SK-N-SH (cell line): ENCODE measurements at regions not wholly inside any gene's neighbourhood (a gene's known extent, or its start where the extent isn't known, plus 50 kb on each side); places are given as distances from the start of the nearest gene placed in this dataset.

Experiments
- CTCF ChIA-PET: fragments of 300-600, 350-600 bp; formaldehyde crosslinking; extraction: SDS; loops from one replicate; lab custom pipeline; 2021; lab: Yijun Ruan, JAX
- POLR2A ChIA-PET: fragments of 350-600 bp; sonication (Branson Sonifier 250); formaldehyde crosslinking; extraction: SDS; loops from one replicate; lab custom pipeline; 2020; ENCODE audit warnings: antibody characterized with exemption, inconsistent platforms; lab: Yijun Ruan, JAX
- DNase-seq: peaks from one replicate; pipeline ENCODE4 v3.0.0; 2012
- H2AFZ ChIP-seq: fragments of 200-600 bp; sonication (generic); 2 replicates; pipeline ENCODE4 v1.8.1; 2016; ENCODE audit warnings: antibody characterized with exemption, mild to moderate bottlenecking, low read depth
- H3F3A ChIP-seq: fragments of 200-600 bp; sonication (generic); replicated peaks from 2 replicates; pipeline ENCODE3; 2016; ENCODE audit warnings: antibody characterized with exemption, mild to moderate bottlenecking; ENCODE audit not compliant: insufficient read depth
- H3K27ac ChIP-seq, 2 experiments: fragments of 200-500 bp in 1 of 2; fragments of 200-600 bp in 1 of 2; sonication (Bioruptor generic) in 1 of 2; sonication (generic), shearing (Covaris generic) in 1 of 2; 2 replicates each; pipeline versions ENCODE4 v1.5.1 to v1.6.1; 2014 to 2016; ENCODE audit warnings: low read depth in 2 of 2, inconsistent platforms in 1 of 2, low read length in 1 of 2, mild to moderate bottlenecking in 1 of 2, mixed read lengths in 1 of 2
- H3K27me3 ChIP-seq: fragments of 200-600 bp; sonication (generic), shearing (Covaris generic); 2 replicates; pipeline ENCODE4 v1.6.1; 2016; ENCODE audit warnings: mixed run types; ENCODE audit not compliant: insufficient read depth
- H3K36me3 ChIP-seq, 2 experiments: fragments of 200-500 bp in 1 of 2; fragments of 200-600 bp in 1 of 2; sonication (Bioruptor generic) in 1 of 2; sonication (generic) in 1 of 2; replicated peaks in 1 of 2; 2 replicates each; pipeline versions ENCODE3 to v1.5.1; 2014 to 2016; ENCODE audit warnings: low read length in 1 of 2, mild to moderate bottlenecking in 1 of 2; ENCODE audit not compliant: insufficient read depth in 2 of 2, control insufficient read depth in 1 of 2
- H3K4me1 ChIP-seq, 2 experiments: fragments of 200-500 bp in 1 of 2; fragments of 200-600 bp in 1 of 2; sonication (Bioruptor generic) in 1 of 2; sonication (generic), shearing (Covaris generic) in 1 of 2; 2 replicates each; pipeline versions ENCODE4 v1.5.1 to v1.6.1; 2014 to 2016; ENCODE audit warnings: low read depth in 1 of 2, low read length in 1 of 2, mixed run types in 1 of 2; ENCODE audit not compliant: insufficient read depth in 2 of 2, control insufficient read depth in 1 of 2
- H3K4me2 ChIP-seq: fragments of 200-600 bp; sonication (generic), shearing (Covaris generic); 2 replicates; pipeline ENCODE4 v1.6.1; 2017; ENCODE audit warnings: mixed run types
- H3K4me3 ChIP-seq, 2 experiments: fragments of 200-500 bp in 1 of 2; fragments of 200-600 bp in 1 of 2; sonication (Bioruptor generic) in 1 of 2; sonication (generic), shearing (Covaris generic) in 1 of 2; 2 replicates each; pipeline versions ENCODE4 v1.5.1 to v1.8.1; 2014 to 2016; ENCODE audit warnings: low read depth in 2 of 2, inconsistent platforms in 1 of 2, low read length in 1 of 2, mild to moderate bottlenecking in 1 of 2, mixed read lengths in 1 of 2, moderate library complexity in 1 of 2
- H3K79me2 ChIP-seq: fragments of 200-600 bp; sonication (generic); 2 replicates; pipeline ENCODE4 v1.8.1; 2017; ENCODE audit warnings: mild to moderate bottlenecking; ENCODE audit not compliant: insufficient read depth
- H3K9ac ChIP-seq: fragments of 200-600 bp; sonication (generic); 2 replicates; pipeline ENCODE4 v1.6.1; 2017; ENCODE audit warnings: mixed run types
- H3K9me2 ChIP-seq: fragments of 200-600 bp; sonication (generic); 2 replicates; pipeline ENCODE4 v1.6.1; 2017; ENCODE audit warnings: mixed run types
- H3K9me3 ChIP-seq: fragments of 200-600 bp; sonication (generic); 2 replicates; pipeline ENCODE4 v1.6.1; 2017; ENCODE audit warnings: mixed run types, mild to moderate bottlenecking, moderate library complexity
- H4K20me1 ChIP-seq: fragments of 200-600 bp; sonication (generic); 2 replicates; pipeline ENCODE4 v1.6.1; 2017; ENCODE audit warnings: mild to moderate bottlenecking, mixed run types; ENCODE audit not compliant: insufficient read depth
- CHD2 ChIP-seq: fragments of 150-350 bp; IDR thresholded peaks from 2 replicates; pipeline ENCODE4 v1.6.1; 2018; ENCODE audit warnings: low read length; ENCODE audit not compliant: partially characterized antibody
- ELF1 ChIP-seq: IDR thresholded peaks from 2 replicates; pipeline ENCODE4 v1.4.0; 2012
- EP300 ChIP-seq, 2 experiments: IDR thresholded peaks; 2 replicates each; pipeline versions ENCODE4 v1.4.0 to v1.6.1; 2012; ENCODE audit warnings: borderline replicate concordance in 1 of 2, low read depth in 1 of 2, low read length in 1 of 2
- FOXJ3 ChIP-seq: sonication (generic); formaldehyde crosslinking; IDR thresholded peaks from 2 replicates; pipeline ENCODE4 v1.5.1; 2020; ENCODE audit warnings: mild to moderate bottlenecking, missing genetic modification reagents
- FOXM1 ChIP-seq: IDR thresholded peaks from 2 replicates; pipeline ENCODE4 v1.4.0; 2012; ENCODE audit warnings: low read depth, mild to moderate bottlenecking
- GABPA ChIP-seq: IDR thresholded peaks from 2 replicates; pipeline ENCODE4 v1.4.0; 2012; ENCODE audit warnings: low read depth, mild to moderate bottlenecking
- GATA2 ChIP-seq: sonication (generic); formaldehyde crosslinking; IDR thresholded peaks from 2 replicates; pipeline ENCODE4 v1.5.0; 2020; ENCODE audit warnings: mild to moderate bottlenecking, missing genetic modification reagents
- JUND ChIP-seq: IDR thresholded peaks from 2 replicates; pipeline ENCODE4 v1.4.0; 2012
- MEF2A ChIP-seq: IDR thresholded peaks from 2 replicates; pipeline ENCODE4 v1.4.0; 2012; ENCODE audit warnings: low read depth, borderline replicate concordance
- NFIC ChIP-seq: IDR thresholded peaks from 2 replicates; pipeline ENCODE4 v1.4.0; 2012; ENCODE audit warnings: borderline replicate concordance
- PBX3 ChIP-seq: IDR thresholded peaks from 2 replicates; pipeline ENCODE4; 2012
- SIN3A ChIP-seq: IDR thresholded peaks from 2 replicates; pipeline ENCODE4 v1.6.1; 2012; ENCODE audit warnings: low read depth, mild to moderate bottlenecking, low read length, moderate library complexity, borderline replicate concordance
- TAF1 ChIP-seq: IDR thresholded peaks from 2 replicates; pipeline ENCODE4 v1.6.1; 2012; ENCODE audit warnings: low read depth, mild to moderate bottlenecking, low read length, moderate library complexity, borderline replicate concordance
- TEAD4 ChIP-seq: IDR thresholded peaks from 2 replicates; pipeline ENCODE4 v1.4.0; 2012; ENCODE audit warnings: mild to moderate bottlenecking, borderline replicate concordance; ENCODE audit not compliant: insufficient read depth
- WGBS: methylation state at CpG from one replicate; pipeline ENCODE4 v1.1.6; 2017; ENCODE audit warnings: low lambda C conversion rate; 5-methylcytosine and 5-hydroxymethylcytosine counted together
- TF ChIP-seq, protein P1 (sequence below): IDR thresholded peaks from 2 replicates; pipeline ENCODE4 v1.4.0; 2012; ENCODE audit warnings: low read depth
- TF ChIP-seq, protein P2 (sequence below): IDR thresholded peaks from 2 replicates; pipeline ENCODE4 v1.4.0; 2012; ENCODE audit warnings: low read depth, borderline replicate concordance
- TF ChIP-seq, protein P3 (sequence below): fragments of 200-600 bp; sonication (generic); IDR thresholded peaks from 2 replicates; pipeline ENCODE4 v1.6.1; 2017; ENCODE audit warnings: antibody characterized with exemption, mild to moderate bottlenecking, moderate library complexity

- WGBS, result 58% methylated on average over 2 of the region's 5 CpGs
- Histone ChIP-seq H3K9me3 (no peaks in the 10 kb centered on the region), H3K9ac (no peak overlapping the region), H3F3A (no peaks in the 10 kb centered on the region), H3K27me3 (no peaks in the 10 kb centered on the region), H3K4me1 (no peaks in the 10 kb centered on the region), H3K4me2 (no peak overlapping the region), H4K20me1 (no peaks in the 10 kb centered on the region), H3K79me2 (no peaks in the 10 kb centered on the region), H3K27ac (no peak overlapping the region), H3K9me2 (no peaks in the 10 kb centered on the region), H3K36me3 (no peaks in the 10 kb centered on the region), H3K4me3 (no peak overlapping the region), H2AFZ (no peak overlapping the region)
- TF ChIP-seq ELF1, result no peak
- TF ChIP-seq SIN3A, result no peak
- no peak for TF ChIP-seq GATA2 (CRISPR knock-in tag)
- no peak for TF ChIP-seq NFIC
- TF ChIP-seq PBX3, result no peak
- no peak for TF ChIP-seq EP300 (IDR thresholded peaks at IDR 0.05; ENCODE audit: borderline replicate concordance in 1 of 2, low read depth in 1 of 2, low read length in 1 of 2)
- no peak for TF ChIP-seq FOXJ3 (CRISPR knock-in tag)
- CTCF ChIA-PET, result no interaction called here
- DNase-seq, result no peak
- POLR2A ChIA-PET, result no interaction called here
These were observed 96.2 kb downstream of the VIP start for GRCh38 chr6:152846825-152847224.

- H3K4me1 ChIP-seq, result no peaks in the 10 kb centered on the region
- H3K36me3 ChIP-seq, result no peaks in the 10 kb centered on the region
- H3K27me3 ChIP-seq, result no peaks in the 10 kb centered on the region
- CTCF ChIA-PET, result interaction anchor here (0.5 to 1.7 kb wide), 3 partner anchors 11 to 100 kb away, joined by 3 to 9 read pairs (median 3); no protein-coding TSS in a partner anchor
- POLR2A ChIA-PET, result interaction anchor here (0.6 kb wide), 1 partner anchor 1646 kb away, joined by 4 read pairs; no protein-coding TSS in a partner anchor
- TF ChIP-seq CHD2, result no peak
- no peak for TF ChIP-seq FOXM1
- no peak for TF ChIP-seq GABPA
- TF ChIP-seq MEF2A, result no peak
- TF ChIP-seq GATA2 (CRISPR knock-in tag), result no peak
- TF ChIP-seq TAF1, result no peak
- no peak for TF ChIP-seq TEAD4
- TF ChIP-seq, protein P1, sequence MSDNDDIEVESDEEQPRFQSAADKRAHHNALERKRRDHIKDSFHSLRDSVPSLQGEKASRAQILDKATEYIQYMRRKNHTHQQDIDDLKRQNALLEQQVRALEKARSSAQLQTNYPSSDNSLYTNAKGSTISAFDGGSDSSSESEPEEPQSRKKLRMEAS, result no peak
- no peak for TF ChIP-seq FOXJ3 (CRISPR knock-in tag)
- TF ChIP-seq, protein P2, sequence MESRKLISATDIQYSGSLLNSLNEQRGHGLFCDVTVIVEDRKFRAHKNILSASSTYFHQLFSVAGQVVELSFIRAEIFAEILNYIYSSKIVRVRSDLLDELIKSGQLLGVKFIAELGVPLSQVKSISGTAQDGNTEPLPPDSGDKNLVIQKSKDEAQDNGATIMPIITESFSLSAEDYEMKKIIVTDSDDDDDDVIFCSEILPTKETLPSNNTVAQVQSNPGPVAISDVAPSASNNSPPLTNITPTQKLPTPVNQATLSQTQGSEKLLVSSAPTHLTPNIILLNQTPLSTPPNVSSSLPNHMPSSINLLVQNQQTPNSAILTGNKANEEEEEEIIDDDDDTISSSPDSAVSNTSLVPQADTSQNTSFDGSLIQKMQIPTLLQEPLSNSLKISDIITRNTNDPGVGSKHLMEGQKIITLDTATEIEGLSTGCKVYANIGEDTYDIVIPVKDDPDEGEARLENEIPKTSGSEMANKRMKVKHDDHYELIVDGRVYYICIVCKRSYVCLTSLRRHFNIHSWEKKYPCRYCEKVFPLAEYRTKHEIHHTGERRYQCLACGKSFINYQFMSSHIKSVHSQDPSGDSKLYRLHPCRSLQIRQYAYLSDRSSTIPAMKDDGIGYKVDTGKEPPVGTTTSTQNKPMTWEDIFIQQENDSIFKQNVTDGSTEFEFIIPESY, result no peak
- no peak for TF ChIP-seq JUND
- TF ChIP-seq, protein P3, sequence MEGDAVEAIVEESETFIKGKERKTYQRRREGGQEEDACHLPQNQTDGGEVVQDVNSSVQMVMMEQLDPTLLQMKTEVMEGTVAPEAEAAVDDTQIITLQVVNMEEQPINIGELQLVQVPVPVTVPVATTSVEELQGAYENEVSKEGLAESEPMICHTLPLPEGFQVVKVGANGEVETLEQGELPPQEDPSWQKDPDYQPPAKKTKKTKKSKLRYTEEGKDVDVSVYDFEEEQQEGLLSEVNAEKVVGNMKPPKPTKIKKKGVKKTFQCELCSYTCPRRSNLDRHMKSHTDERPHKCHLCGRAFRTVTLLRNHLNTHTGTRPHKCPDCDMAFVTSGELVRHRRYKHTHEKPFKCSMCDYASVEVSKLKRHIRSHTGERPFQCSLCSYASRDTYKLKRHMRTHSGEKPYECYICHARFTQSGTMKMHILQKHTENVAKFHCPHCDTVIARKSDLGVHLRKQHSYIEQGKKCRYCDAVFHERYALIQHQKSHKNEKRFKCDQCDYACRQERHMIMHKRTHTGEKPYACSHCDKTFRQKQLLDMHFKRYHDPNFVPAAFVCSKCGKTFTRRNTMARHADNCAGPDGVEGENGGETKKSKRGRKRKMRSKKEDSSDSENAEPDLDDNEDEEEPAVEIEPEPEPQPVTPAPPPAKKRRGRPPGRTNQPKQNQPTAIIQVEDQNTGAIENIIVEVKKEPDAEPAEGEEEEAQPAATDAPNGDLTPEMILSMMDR, result no peak
- no peaks in the 10 kb centered on the region for H3K79me2 ChIP-seq
- no peaks in the 10 kb centered on the region for H4K20me1 ChIP-seq
- no peak for DNase-seq
- 34% methylated on average over 3 of the region's 3 CpGs for WGBS
- H3F3A ChIP-seq, result no peaks in the 10 kb centered on the region
- H3K9me3 ChIP-seq, result no peaks in the 10 kb centered on the region
- no peak overlapping the region for H3K9ac ChIP-seq
- H2AFZ ChIP-seq, result no peak overlapping the region
- no peak overlapping the region for H3K27ac ChIP-seq
- no peaks in the 10 kb centered on the region for H3K9me2 ChIP-seq
- H3K4me2 ChIP-seq, result no peak overlapping the region
- no peak overlapping the region for H3K4me3 ChIP-seq
These were observed 98.3 kb downstream of the VIP start for GRCh38 chr6:152848919-152849318.
